SHP77 treated with DMSO at 0.1 percent for 48 hours (cell line): ENCODE measurements at regions not wholly inside any gene's neighbourhood (a gene's known extent, or its start where the extent isn't known, plus 50 kb on each side); places are given as distances from the start of the nearest gene placed in this dataset.
"Not testable (repeated sequence)": the region's sequence is repeated elsewhere in the genome, so short reads cannot be mapped to it uniquely, and the experiment has no call there.

Experiments used
- DNase-seq: peaks from one replicate; lab custom pipeline; 2025; lab: John Stamatoyannopoulos, UW

DNA sequence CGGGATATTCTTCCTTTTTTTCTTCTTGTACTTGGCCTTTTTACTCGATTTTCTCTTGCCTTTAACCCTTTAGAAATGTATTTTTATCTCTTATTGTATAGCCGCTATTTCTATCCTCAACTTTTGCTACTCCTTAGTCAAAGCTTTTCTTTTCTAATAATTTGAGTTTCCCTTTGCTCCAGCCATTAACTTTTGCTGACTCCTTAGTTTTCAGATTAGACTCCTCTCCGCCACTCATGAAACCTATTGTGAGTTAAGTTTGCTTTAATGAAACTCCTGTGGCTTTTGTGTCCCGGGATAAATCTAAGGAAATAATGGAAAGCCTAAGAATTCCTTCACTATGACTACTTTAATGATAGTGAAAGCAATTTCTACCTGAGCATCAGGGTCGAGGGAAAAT is 590.3 kb upstream of the CITED2 start:
- no peak for DNase-seq

DNA sequence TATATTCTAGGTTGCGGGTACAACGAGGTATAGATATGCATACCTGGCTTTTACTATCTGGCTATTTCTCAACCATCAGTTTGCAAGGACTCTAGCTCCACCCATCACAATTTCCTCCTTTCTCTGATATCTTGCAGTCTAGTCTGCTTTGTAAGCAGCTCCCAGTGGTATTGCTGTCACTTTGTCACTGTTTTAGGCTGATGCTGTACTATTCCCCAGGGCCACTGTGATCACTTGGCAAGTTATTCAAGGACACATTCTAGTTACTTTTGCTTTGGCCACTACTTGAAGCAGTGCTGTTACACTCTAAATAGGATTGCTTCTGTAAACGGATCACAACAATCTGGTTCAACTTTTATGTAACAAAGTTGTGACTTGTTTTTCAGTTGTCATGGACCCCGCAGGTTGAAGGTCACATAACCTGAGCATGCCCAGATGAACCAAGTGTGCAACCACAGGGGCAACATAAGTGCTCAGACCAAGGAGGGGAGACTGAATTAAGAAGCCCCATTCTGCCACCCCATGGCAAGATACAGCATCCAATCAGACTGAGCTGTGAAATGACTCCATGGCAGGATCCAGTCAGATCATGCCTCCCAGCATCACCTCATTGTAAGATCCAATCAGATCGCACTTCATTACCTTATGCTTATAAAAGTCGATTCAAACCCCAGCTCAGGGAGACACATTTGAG is 588.4 kb upstream of the CITED2 start:
- DNase-seq = no peak

DNA sequence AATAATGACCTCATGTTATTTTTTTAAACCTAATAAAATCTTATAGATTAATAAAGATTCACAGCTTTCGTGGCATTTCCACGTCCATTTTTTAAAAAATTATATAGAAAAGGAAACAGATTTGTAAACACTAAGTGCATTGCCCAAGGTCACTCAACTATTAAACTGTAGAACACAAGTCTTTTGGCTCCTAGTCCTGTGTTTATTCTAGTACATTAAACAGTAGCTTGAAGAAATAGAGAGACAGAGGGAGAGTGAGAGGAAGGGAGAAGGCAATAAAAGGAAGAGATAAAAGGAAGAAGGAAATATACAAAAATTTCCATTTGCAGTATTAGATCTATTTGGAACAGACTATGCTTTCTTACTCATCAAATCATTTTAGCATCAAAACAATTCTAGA is 586.7 kb upstream of the CITED2 start:
- DNase-seq = no peak

DNA sequence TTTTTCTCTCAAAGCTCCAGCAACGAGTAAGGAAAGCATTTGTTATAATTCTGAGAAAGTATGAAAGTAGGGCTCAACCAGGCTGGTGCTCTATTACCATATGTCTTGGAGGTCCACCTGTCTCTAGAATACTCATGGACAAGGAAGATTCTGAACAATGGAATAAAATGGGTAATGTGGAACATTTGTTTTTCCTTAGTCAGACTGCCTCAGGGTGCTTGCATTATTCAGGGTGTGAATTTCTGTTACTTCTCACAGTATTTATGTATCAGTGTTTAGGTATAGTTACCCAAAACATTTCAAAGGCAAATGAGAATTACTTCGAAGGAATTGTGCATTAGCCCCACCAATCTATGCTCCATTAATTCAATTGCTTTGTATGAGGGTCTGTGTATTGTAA is 586.2 kb upstream of the CITED2 start:
- DNase-seq = no peak

DNA sequence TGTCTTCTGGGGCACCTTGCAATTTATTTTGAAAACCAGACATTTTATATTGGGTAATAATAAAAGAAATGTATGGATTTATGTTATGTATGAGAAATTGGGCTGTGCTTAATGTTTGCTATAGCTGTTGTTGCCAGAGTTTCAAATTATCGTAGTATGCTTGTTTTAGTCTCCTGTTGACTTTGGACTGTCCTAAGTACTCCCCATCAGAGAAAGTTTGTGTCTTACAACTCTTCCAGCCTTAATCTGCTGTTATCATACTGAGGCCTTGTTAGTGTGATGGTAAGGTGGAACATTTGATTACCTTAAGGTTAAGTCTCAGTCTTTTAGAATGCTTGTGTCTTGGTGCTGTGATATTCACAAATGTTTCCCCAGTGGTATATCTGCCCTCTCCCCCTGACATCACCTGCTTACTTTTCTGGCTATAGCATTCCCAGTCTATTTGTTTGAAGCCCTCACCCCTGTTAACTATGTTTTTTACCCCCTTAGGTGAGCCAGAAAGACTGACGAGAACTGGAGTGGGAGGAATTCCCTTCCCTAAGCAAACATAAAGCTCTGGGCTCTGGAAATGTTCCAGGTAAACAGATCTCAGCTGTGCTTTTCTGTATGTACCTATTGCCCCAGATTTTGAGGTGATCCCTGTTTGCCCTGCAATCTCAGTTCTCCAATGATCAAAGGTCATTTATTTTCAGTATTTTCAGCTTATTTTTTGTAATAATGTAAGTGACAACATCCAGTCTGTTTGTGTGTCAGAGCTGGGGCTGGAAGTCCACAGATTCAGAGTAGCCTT is 581.1 kb upstream of the CITED2 start:
- peak; percentile 15 for DNase-seq

DNA sequence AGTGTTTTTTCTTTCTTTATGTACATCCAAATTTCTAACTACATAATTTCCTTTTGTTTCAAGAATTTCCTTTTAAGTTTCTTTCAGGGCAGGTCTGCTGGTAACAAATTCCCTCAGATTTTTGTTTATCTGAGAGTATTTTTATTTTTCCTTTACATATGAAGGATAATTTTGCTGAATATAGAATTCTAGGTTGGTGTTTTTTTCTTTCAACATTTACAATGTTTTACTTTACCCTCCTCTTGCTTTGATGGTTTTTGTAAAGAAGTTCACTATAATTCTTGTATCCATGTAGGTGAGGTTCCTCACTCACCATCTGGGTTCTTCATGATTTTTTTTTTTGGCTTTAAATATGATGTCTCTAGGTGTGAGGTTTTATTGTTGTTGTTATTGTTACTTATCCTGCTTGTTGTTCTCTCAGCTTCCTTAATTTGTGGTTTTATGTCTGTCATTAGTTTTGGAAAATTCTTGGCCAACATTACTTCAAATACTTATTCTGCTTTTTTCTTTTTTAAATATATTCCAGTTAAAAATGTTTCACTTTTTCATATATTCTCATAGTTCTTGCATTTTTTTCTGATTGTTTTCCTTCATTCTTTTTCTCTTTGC is 580.1 kb upstream of the CITED2 start:
- no peak for DNase-seq

DNA sequence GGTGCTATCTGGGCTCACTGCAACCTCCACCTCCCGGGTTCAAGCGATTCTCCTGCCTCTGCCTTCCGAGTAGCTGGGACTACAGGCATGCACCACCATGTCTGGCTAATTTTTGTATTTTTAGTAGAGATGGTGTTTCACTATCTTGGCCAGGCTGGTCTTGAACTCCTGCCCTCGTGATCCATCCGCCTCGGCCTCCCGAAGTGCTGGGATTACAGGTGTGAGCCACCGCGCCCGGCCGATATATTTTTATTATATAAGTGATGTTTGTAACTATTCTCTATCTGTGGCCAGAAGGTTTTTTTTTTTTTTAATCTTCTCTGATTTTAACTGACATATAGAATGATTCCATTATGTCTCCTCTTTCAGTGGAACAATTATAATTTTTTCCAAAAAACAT is 579.3 kb upstream of the CITED2 start:
- DNase-seq = not testable (repeated sequence)

DNA sequence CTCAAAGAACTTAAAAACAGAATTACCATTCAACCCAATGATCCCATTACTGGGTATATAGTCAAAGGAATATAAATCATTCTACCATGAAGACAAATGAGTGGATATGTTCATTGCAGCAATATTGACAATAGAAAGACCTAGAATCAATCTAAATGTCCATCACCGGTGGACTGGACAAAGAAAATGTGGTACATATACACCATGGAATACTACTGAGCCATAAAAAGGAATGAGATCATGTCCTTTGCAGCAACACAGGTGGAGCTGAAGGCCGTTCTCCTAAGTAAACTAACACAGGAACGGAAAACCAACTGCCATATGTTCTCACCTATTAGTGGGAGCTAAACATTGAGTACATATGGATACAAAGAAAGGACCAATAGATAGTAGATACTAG is 576.7 kb upstream of the CITED2 start:
- no peak for DNase-seq

DNA sequence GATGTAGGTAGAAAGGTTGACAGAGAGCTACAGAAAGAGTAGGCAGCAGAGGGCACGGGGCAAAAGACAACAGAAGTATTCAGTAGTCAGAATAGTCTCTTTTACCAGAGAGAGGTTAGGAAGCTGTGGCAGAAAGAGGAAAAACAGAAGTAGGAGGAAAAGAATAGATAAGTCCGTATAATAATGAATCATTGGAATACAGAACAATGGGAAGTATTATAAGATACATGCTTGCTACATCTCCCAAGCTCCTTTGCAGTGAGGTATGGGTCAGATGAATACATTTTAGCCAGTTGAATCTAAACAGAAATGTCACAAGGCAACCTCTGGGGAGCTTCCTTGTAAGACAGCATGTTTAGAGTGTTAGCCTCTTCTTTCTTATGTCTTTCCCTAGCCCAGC is 570.5 kb upstream of the CITED2 start:
- DNase-seq = no peak

DNA sequence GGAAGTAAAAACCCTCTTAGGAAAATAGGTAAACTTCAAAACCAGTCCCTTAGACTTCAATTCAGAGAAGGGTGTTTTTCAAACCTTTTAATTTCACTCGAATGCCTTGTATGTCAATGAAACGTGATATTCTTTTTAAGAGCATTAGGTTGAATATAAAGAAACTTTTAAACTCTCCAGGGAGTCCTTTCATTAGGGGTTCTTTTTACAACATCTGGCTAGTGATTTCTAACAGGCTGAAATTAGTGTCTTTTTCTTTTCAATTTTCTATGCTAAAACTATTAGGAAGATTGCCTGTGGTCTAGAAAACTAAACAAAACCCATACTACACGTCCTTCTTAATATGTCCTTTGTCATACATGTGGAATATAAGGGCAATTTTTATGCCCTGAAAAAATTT is 569.7 kb upstream of the CITED2 start:
- no peak for DNase-seq

DNA sequence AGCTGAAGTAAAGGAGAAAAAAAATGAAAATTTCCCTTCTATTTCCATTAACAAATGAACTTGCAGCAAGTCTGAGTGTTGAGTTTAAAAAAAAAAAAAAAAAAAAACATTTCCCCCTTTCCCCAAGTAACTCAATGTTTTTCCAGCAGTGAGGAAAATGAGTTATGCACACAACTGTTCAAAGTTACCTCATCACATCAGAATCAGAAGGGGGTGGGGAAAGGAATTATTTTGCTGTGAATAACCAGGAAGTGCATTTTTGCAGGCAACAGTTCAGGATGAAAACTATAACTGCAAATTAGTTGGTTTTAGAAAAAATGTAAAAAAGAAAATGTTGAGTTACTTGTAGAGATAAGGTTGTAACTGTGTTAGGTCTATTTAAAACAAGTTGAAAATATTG is 568.9 kb upstream of the CITED2 start:
- no peak for DNase-seq

DNA sequence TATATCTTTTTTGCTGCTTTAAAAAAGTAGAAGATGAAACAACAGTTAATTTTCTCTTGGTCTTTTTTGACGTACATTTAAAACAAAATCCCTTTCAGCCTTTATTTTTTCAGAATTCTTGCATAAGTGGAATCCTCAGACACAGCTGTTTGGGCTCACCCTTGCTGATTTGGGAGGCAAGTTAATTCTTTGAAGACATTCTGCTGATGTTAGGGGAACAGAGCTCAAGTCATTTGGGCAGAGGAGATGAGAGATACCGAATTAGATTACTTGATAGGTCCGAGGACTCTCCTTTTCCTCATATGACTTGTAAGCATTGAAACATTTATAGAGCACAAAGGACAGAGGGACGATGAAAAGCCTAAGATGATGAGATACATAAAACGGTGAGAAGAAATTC is 567.9 kb upstream of the CITED2 start:
- no peak for DNase-seq

DNA sequence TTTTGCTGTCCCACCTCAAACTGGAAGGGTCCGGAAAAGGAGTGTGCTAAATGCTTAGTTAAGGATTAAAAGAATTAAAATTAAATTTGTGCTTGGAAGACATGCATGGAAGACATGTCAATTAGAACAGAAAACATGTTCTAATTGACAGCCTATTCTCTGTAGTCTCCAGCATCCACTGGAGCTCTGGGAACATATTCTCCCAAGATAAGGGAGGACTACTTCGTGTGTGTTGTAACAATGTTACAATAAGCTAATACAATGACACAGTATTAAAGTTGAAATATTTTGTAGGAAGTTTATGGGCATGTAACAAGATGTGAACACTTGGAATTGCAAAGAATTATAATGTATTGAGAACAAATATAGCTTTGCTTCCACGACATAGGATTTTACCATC is 567.4 kb upstream of the CITED2 start:
- no peak for DNase-seq

DNA sequence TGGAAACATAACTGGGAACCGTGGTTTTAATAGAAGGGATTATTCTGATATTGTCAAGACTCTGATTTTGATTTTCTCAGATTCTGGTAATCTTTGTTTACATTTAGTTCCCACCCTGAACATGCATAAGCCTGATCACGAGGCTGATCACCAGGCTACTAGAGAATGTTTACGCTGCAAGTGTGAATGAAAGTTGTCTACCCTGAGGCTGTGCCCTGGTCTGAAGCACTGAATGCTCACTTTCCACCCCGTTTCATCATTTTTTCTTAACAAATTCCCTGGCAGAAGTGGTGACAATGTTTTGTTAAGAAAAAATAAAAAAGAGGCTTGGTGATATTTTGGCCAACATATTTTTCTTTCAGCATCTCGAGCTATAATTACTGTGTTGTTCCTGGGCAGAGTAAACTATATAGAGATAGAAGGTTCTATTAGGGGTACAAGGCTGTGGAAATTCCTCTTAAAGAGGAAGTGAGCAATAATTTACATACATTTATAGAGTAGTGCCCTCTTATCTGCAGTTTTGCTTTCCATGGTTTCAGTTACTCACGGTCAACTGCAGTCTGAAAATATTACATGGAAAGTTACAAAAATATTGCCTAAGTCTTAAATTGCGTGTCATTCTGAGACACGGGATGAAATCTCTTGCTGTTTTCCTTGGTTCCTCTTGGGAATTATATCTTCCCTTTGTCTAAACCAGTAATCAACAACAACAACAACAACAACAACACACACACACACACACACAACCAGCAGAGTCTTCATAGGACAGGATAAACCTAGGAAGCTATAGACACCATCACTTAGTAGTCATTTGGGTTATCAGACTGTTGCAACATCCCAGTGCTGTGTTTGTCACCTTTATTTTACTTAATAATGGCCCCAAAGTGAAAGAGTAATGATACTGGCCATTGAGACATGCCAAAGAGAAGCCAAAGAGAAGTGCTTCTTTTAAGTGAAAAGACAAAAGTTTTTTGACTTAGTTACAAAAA is 566.6 kb upstream of the CITED2 start:
- DNase-seq = no peak

DNA sequence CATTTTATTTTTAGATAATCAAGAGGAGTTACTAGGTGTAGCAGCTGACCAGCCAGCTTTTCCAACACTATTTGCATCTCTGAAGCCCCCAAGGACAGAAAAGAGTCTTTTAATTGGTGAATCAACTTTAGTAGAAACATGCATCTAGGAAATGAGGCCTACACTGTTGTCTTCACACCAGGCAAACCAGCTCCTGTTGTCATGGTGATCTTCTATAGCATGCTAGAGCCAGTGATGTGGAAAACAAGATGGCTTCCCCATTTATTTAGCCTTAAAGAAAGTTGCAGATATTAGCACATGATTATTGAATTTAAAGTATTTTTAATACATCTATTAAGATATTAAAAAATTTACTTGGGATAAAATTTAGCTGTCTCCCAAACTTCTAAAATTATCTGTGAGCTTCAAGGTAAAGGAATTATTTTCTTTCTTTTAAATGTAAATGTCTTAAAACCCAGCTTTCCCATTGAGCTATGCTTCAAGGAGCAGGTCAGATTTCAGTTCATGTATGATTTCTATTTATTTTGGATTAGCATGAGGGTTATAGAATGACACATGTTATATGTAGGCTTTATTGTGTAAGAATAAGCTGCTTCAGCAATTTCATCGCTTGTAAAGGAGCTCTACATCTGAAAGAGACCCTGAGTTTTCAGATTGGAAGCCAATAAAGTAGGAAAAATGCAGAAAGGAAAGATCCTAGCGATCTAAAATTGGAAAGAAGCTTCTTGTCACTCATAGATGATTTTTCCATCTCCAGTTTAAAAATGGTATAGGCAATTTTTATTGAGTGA is 564.9 kb upstream of the CITED2 start:
- no peak for DNase-seq

DNA sequence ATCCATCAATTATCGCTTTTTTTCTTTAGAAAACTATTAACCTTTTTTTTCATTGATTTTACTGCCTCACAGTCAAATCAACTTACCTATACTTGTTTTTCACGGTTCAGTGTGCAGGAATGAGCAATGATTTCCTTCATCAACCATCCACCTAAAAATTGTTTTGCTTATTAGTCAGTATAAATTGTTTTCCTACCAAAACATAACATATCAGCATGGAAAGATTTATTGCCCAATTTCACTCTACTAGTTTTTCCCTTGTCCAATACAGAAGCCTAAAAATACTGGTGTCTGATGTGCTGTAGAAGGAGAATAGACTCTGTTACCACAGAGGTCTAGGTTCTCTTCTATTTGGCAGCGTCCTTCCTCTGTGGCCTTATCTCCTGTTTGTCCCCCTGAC is 558.2 kb upstream of the CITED2 start:
- DNase-seq = no peak

DNA sequence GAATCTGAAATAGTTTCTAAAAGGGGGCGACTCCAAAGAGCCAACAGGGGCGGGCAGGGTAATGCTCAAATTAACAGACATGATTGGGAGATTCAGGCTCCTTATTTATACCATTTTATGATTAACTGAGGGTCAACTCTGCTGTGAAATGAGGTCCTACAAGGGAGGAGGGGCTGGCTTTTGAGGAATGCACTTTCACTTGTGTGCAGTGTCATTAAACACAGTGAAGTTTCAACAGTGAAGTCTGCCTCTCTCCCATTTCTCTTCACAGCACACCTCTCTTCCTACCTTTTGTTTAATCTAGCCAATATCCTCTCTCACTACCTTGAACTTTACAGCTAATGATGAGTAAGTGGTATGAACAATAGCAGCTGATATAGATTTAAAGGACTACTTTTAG is 557.3 kb upstream of the CITED2 start:
- no peak for DNase-seq

DNA sequence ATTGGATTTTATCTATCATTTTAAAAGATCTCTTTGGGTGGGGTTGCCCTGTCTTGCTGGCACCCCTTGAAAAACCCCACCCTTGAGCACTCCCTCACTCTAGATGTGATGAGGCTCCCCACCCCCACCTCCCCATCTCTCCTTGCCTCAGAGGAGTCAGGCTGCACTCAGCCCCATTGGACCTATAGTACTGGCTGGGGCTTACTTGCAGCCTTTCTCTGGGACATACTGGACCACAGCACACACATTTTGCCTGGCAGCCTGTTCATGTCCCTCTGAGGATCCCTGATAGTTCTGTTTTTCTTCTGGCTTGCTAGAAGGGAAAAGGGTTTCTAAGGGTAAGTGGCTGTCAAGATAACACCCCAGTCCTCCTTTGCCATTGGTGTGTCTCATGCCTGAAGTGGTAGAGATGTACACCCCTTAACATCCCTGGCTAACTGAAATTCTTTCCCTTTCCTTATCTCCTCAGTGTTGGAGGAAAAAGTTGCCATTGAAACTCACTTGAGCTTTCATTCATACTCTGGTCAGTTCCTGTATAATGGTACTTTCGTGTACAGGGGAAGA is 553.4 kb upstream of the CITED2 start:
- no peak for DNase-seq

DNA sequence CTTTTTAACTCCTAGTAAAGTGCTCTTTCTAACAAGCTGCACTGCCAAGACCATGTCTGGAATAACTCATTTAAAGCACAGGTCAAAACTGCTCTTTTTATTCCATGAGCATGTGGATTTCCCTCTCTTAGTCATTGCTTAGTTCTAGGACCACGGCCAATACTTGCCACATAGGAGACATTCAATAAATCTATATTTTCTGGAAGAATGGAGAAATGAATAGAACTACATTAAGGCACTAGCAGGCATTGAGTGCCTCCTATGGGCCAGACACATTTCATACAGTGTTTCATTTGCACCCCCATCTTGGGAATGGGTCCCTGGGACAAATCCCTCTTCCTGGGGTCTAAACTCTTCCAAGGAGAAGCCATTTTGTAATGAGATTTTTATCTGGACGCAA is 552.8 kb upstream of the CITED2 start:
- no peak for DNase-seq

DNA sequence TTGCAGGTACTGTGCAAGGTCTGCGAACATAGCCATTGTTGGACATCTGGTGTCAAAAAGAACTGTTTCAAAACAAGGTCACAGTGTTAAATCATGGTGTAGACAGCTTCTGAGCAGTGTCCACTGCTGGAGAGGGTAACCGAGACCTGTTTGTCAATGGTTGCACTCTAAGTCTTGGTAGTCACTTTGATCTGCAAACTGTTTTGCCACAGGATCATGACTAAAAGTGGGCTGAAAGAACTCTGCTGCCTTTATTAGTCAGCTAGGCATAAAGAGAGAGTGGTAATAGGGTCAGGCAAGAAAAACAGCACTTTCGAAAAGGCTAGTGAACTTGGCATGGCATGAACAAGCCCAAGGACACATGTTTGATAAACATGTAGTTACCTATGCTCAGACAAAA is 552.3 kb upstream of the CITED2 start:
- no peak for DNase-seq
